AG10803 (cell line): ENCODE measurements at regions not wholly inside any gene's neighbourhood (a gene's known extent, or its start where the extent isn't known, plus 50 kb on each side); places are given as distances from the start of the nearest gene placed in this dataset.

Source experiments
- DNase-seq: peaks from one replicate; pipeline ENCODE4 v3.0.0; 2010; ENCODE audit warnings: low read depth
- H3K4me3 ChIP-seq: 2 replicates; pipeline ENCODE4 v1.5.1; 2011; ENCODE audit warnings: mild to moderate bottlenecking, low read length, control low read depth
- CTCF ChIP-seq: conservative IDR thresholded peaks from 2 replicates; pipeline ENCODE4 v1.5.1; 2011; ENCODE audit warnings: mild to moderate bottlenecking, low read length, control low read depth, inconsistent platforms

- no peak overlapping the region for H3K4me3 ChIP-seq
- no peak for DNase-seq
- no peak for TF ChIP-seq CTCF
These were observed 234.1 kb downstream of the SOX4 start for GRCh38 chr6:21827425-21828202.

GRCh38 chr6:21828704-21829103, 235.2 kb downstream of the SOX4 start:
- TF ChIP-seq CTCF: no peak
- DNase-seq: no peak
- no peak overlapping the region for H3K4me3 ChIP-seq

- TF ChIP-seq CTCF: no peak
- no peak for DNase-seq
- no peak overlapping the region for H3K4me3 ChIP-seq
These were observed 235.6 kb downstream of the SOX4 start for GRCh38 chr6:21829126-21829525.

- no peak overlapping the region for H3K4me3 ChIP-seq
- DNase-seq: peak; percentile 85
- no peak for TF ChIP-seq CTCF
These were observed 238.2 kb downstream of the SOX4 start for GRCh38 chr6:21831521-21832291.

GRCh38 chr6:21836277-21836676, 242.7 kb downstream of the SOX4 start:
- no peak for TF ChIP-seq CTCF
- DNase-seq: peak; percentile 43
- H3K4me3 ChIP-seq: no peak overlapping the region

- H3K4me3 ChIP-seq: no peak overlapping the region
- DNase-seq: no peak
- TF ChIP-seq CTCF: no peak
These were observed 243.3 kb downstream of the SOX4 start for GRCh38 chr6:21836772-21837425.
